B cell (primary cell): ENCODE measurements at regions not wholly inside any gene's neighbourhood (a gene's known extent, or its start where the extent isn't known, plus 50 kb on each side); places are given as distances from the start of the nearest gene placed in this dataset.

Source experiments
- ATAC-seq: fragments of 200-7000 bp; cut with Tn5 transposase; one replicate; pipeline ENCODE4 v1.10.0; 2021; ENCODE audit warnings: low read depth, mild to moderate bottlenecking, moderate number of reproducible peaks, moderate library complexity
- CTCF ChIA-PET: fragments of 350-600 bp; sonication (Branson Sonifier 250); formaldehyde crosslinking; loops from one replicate; lab custom pipeline; 2021; ENCODE audit warnings: antibody characterized with exemption, inconsistent platforms; lab: Charles Lee
- POLR2A ChIA-PET: fragments of 350-600 bp; sonication (Branson Sonifier 250); formaldehyde crosslinking; loops from one replicate; lab custom pipeline; 2021; ENCODE audit warnings: antibody characterized with exemption; lab: Charles Lee
- DNase-seq: peaks from one replicate; pipeline ENCODE4 v3.0.0; 2013
- H2AFZ ChIP-seq: 2 replicates; pipeline ENCODE4 v1.6.1; 2012; ENCODE audit warnings: mild to moderate bottlenecking, low read depth, low read length; ENCODE audit not compliant: insufficient read depth, poor library complexity, severe bottlenecking
- H3K27ac ChIP-seq, 2 donors: 1 replicate in 1 of 2; 2 replicates in 1 of 2; pipeline ENCODE4 v1.5.1; 2012 to 2013; ENCODE audit warnings: low read length in 2 of 2, mild to moderate bottlenecking in 2 of 2, moderate library complexity in 1 of 2
- H3K27me3 ChIP-seq, 4 experiments: fragments of 200-600 bp in 1 of 4; sonication (generic) in 1 of 4; replicated peaks in 1 of 4; 1 replicate in 2 of 4; 2 replicates in 2 of 4; pipeline versions ENCODE4 v1.6.1 to v1.7.0; 2013 to 2016; ENCODE audit warnings: low read length in 3 of 4, mild to moderate bottlenecking in 2 of 4, mixed read lengths in 1 of 4, moderate library complexity in 1 of 4; ENCODE audit not compliant: insufficient read depth in 4 of 4, control insufficient read depth in 3 of 4; ENCODE audit errors: control extremely low read depth in 1 of 4
- H3K36me3 ChIP-seq, 2 experiments: replicated peaks in 1 of 2; 1 replicate in 1 of 2; 2 replicates in 1 of 2; pipeline versions ENCODE4 v1.6.1 to v1.7.1; 2013; ENCODE audit warnings: low read length in 1 of 2; ENCODE audit not compliant: insufficient read depth in 2 of 2, control insufficient read depth in 1 of 2; ENCODE audit errors: control extremely low read depth in 1 of 2, extremely low read depth in 1 of 2
- H3K4me1 ChIP-seq, 2 donors: fragments of 200-600 bp in 1 of 2; sonication (generic) in 1 of 2; 1 replicate in 1 of 2; 2 replicates in 1 of 2; pipeline versions ENCODE4 v1.5.1 to v1.6.1; 2013 to 2017; ENCODE audit warnings: low read length in 2 of 2; ENCODE audit not compliant: control insufficient read depth in 2 of 2, insufficient read depth in 2 of 2
- H3K4me2 ChIP-seq: replicated peaks from 2 replicates; pipeline ENCODE3; 2012; ENCODE audit warnings: mild to moderate bottlenecking, low read depth, low read length; ENCODE audit not compliant: poor library complexity, severe bottlenecking
- H3K4me3 ChIP-seq, 5 experiments: fragments of 200-600 bp in 1 of 5; sonication (generic) in 1 of 5; 1 replicate in 3 of 5; 2 replicates in 2 of 5; pipeline versions ENCODE4 v1.5.1 to v1.7.0; 2011 to 2016; ENCODE audit warnings: low read length in 4 of 5, mild to moderate bottlenecking in 4 of 5, low read depth in 2 of 5, control low read depth in 1 of 5, moderate library complexity in 1 of 5; ENCODE audit not compliant: insufficient read depth in 1 of 5; ENCODE audit errors: control extremely low read depth in 1 of 5, extremely low read depth in 1 of 5
- H3K79me2 ChIP-seq: fragments of 200-600 bp; sonication (generic); one replicate; pipeline ENCODE4 v1.6.0; 2016; ENCODE audit warnings: low read length; ENCODE audit not compliant: control insufficient read depth, insufficient read depth
- H3K9ac ChIP-seq: fragments of 200-600 bp; sonication (generic); 2 replicates; pipeline ENCODE4 v1.6.1; 2017; ENCODE audit warnings: mild to moderate bottlenecking, low read length, moderate library complexity
- H3K9me3 ChIP-seq, 3 donors: one replicate each; pipeline versions ENCODE4 v1.6.1 to v1.7.1; 2013; ENCODE audit warnings: low read length in 2 of 3; ENCODE audit not compliant: control insufficient read depth in 2 of 3, insufficient read depth in 1 of 3; ENCODE audit errors: control extremely low read depth in 1 of 3
- H4K20me1 ChIP-seq: 2 replicates; pipeline ENCODE4 v1.6.0; 2012; ENCODE audit warnings: mild to moderate bottlenecking, low read length; ENCODE audit not compliant: insufficient read depth, control insufficient read depth, poor library complexity, severe bottlenecking
- H3K27ac Mint-ChIP-seq: one replicate; pipeline ENCODE4 v1.8.0; 2021; ENCODE audit warnings: mixed read lengths
- H3K27me3 Mint-ChIP-seq: one replicate; pipeline ENCODE4 v1.8.0; 2021; ENCODE audit warnings: mixed read lengths
- H3K4me1 Mint-ChIP-seq: one replicate; pipeline ENCODE4 v1.8.0; 2021; ENCODE audit warnings: mixed read lengths
- H3K4me3 Mint-ChIP-seq: one replicate; pipeline ENCODE4 v1.8.0; 2021; ENCODE audit warnings: mixed read lengths
- H3K9me3 Mint-ChIP-seq: one replicate; pipeline ENCODE4 v1.8.0; 2022; ENCODE audit warnings: mixed read lengths; ENCODE audit not compliant: insufficient read depth
- CTCF ChIP-seq: fragments of 200-600 bp; IDR thresholded peaks from one replicate; pipeline ENCODE4 v1.8.0; 2022; ENCODE audit warnings: antibody characterized with exemption, mild to moderate bottlenecking
- EZH2 ChIP-seq: IDR thresholded peaks from 2 replicates; pipeline ENCODE4 v1.6.1; 2012; ENCODE audit warnings: borderline replicate concordance, low read depth, mild to moderate bottlenecking, moderate library complexity, low read length; ENCODE audit not compliant: insufficient read depth, poor library complexity, severe bottlenecking
- WGBS: methylation state at CpG from one replicate; pipeline ENCODE4 v1.1.5; 2013; ENCODE audit warnings: missing lambda C conversion rate; ENCODE audit not compliant: insufficient coverage; 5-methylcytosine and 5-hydroxymethylcytosine counted together
- intact Hi-C: fragments of 100-400 bp; cut with micrococcal nuclease; formaldehyde crosslinking; loops from one replicate; pipeline ENCODE4 v1.10.0; 2022

GRCh38 chr3:147311716-147312115 is 94.6 kb downstream of the ZIC4 start:
- intact Hi-C loops = no loop called here
- Mint-ChIP-seq H3K27me3 (no peaks in the 10 kb centered on the region), H3K27ac (no peak overlapping the region), H3K4me1 (no peaks in the 10 kb centered on the region), H3K9me3 (peaks cover 2% of the 10 kb centered on the region), H3K4me3 (no peak overlapping the region)
- no peaks in the 10 kb centered on the region for H3K79me2 ChIP-seq
- H3K4me1 ChIP-seq = no peaks in the 10 kb centered on the region
- no peaks in the 10 kb centered on the region for H3K27me3 ChIP-seq
- H3K27ac ChIP-seq = no peak overlapping the region
- H4K20me1 ChIP-seq = no peaks in the 10 kb centered on the region
- H3K36me3 ChIP-seq = no peaks in the 10 kb centered on the region
- ChIA-PET POLR2A (no interaction called here), CTCF (no interaction called here)
- no peak overlapping the region for H3K4me2 ChIP-seq
- ATAC-seq (no peak), DNase-seq (no peak)
- no peak overlapping the region for H3K9ac ChIP-seq
- WGBS = no CpG with 5 or more reads among the region's 2 CpGs
- no peaks in the 10 kb centered on the region for H3K9me3 ChIP-seq
- no peak overlapping the region for H2AFZ ChIP-seq
- H3K4me3 ChIP-seq = no peak overlapping the region
- no peak for TF ChIP-seq CTCF
- TF ChIP-seq EZH2 = no peak

GRCh38 chr3:147305533-147306250 is 100.7 kb downstream of the ZIC4 start:
- peaks cover 0 to 1% (median 0%) of the 10 kb centered on the region in 3 donors for H3K9me3 ChIP-seq
- Mint-ChIP-seq H3K4me3 (no peak overlapping the region), H3K27ac (no peak overlapping the region), H3K27me3 (no peaks in the 10 kb centered on the region), H3K4me1 (no peaks in the 10 kb centered on the region), H3K9me3 (no peaks in the 10 kb centered on the region)
- H3K36me3 ChIP-seq = no peaks in the 10 kb centered on the region
- H3K27ac ChIP-seq = no peak overlapping the region
- DNase-seq (no peak), ATAC-seq (no peak)
- no peak overlapping the region for H3K4me3 ChIP-seq
- ChIA-PET POLR2A (no interaction called here), CTCF (no interaction called here)
- H3K9ac ChIP-seq = no peak overlapping the region
- intact Hi-C loops = no loop called here
- H3K27me3 ChIP-seq = no peaks in the 10 kb centered on the region
- no peak overlapping the region for H2AFZ ChIP-seq
- H3K79me2 ChIP-seq = no peaks in the 10 kb centered on the region
- H4K20me1 ChIP-seq = no peaks in the 10 kb centered on the region
- TF ChIP-seq CTCF = no peak
- no peak for TF ChIP-seq EZH2
- H3K4me1 ChIP-seq = no peaks in the 10 kb centered on the region
- H3K4me2 ChIP-seq = no peak overlapping the region
